ENCODE measurements at regions not wholly inside any gene's neighbourhood (a gene's known extent, or its start where the extent isn't known, plus 50 kb on each side); places are given as distances from the start of the nearest gene placed in this dataset.

DNA sequence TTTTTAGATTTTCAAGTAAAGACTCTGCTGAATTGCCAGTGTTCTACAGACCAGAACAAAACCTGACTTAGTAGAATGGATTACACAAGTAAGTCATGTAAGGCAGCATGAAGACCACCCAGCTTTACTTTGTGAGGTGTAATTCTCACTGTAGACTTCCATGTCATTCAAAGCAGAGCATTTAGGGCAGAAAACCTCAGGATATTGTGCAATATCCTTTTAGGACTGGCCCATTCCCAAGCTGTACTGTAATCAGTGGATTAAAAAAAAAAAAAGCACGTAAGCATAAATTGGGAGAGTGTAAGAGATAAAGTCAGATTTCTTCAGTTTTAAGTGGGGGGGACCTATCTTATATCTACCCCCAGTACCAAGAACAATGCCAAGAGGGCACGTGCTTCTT, 380.5 kb upstream of the PRMT6 start:
- TF ChIP-seq EZH2 (IDR thresholded peaks at IDR 0.05; ENCODE audit: borderline replicate concordance) (no peak), EZH2phosphoT487 (IDR thresholded peaks at IDR 0.05; ENCODE audit: low read depth, severe bottlenecking, unreplicated experiment) (no peak)
- H2AFZ ChIP-seq = no peak overlapping the region
- H3K9me2 ChIP-seq (replicated peaks; ENCODE audit: insufficient read depth) = no peaks in the 10 kb centered on the region
- DNase-seq (ENCODE audit: low spot score) = no peak
- no peaks in the 10 kb centered on the region for H3K9me3 ChIP-seq (ENCODE audit: low read depth)
- H3K79me2 ChIP-seq = no peaks in the 10 kb centered on the region
- H3K4me1 ChIP-seq (ENCODE audit: insufficient read depth) = no peaks in the 10 kb centered on the region
- H3K27ac ChIP-seq = no peak overlapping the region
- no peaks in the 10 kb centered on the region for H3K36me3 ChIP-seq (replicated peaks; ENCODE audit: insufficient read depth, low read depth)
- H4K20me1 ChIP-seq (ENCODE audit: insufficient read depth, poor library complexity, severe bottlenecking) = no peaks in the 10 kb centered on the region
- no peak overlapping the region for H3K4me3 ChIP-seq
- WGBS (ENCODE audit: low lambda C conversion rate, missing lambda C conversion rate) = 73% methylated on average over 2 of the region's 2 CpGs
- H3K4me2 ChIP-seq = no peak overlapping the region
- no peaks in the 10 kb centered on the region for H3K27me3 ChIP-seq

DNA sequence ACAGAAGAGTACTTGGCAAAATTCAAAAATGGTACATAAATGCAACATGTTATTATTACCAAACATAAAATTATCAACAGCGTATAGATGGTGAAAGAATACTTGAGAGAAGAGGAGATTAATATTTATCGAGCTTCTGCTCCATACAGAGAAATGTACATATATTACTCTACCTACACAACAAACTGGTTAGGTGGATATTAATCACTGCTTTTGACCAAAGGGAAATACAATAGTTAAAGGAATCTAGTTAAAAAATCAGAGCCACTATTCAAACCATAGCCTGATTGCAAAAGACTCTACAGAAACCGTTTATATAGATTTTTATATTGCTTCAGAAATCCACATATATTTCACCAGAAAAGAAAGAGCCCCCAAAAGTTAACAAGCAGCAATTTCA, 379.3 kb upstream of the PRMT6 start:
- no peaks in the 10 kb centered on the region for H3K9me3 ChIP-seq (ENCODE audit: low read depth)
- H3K36me3 ChIP-seq (replicated peaks; ENCODE audit: insufficient read depth, low read depth) = no peaks in the 10 kb centered on the region
- no peak for DNase-seq (ENCODE audit: low spot score)
- no peaks in the 10 kb centered on the region for H3K79me2 ChIP-seq
- no peak overlapping the region for H3K27ac ChIP-seq
- no peak overlapping the region for H2AFZ ChIP-seq
- no peak overlapping the region for H3K4me2 ChIP-seq
- H3K4me1 ChIP-seq (ENCODE audit: insufficient read depth) = no peaks in the 10 kb centered on the region
- H3K27me3 ChIP-seq = no peaks in the 10 kb centered on the region
- TF ChIP-seq EZH2phosphoT487 (IDR thresholded peaks at IDR 0.05; ENCODE audit: low read depth, severe bottlenecking, unreplicated experiment) = no peak
- TF ChIP-seq EZH2 (IDR thresholded peaks at IDR 0.05; ENCODE audit: borderline replicate concordance) = no peak
- TF ChIP-seq, protein P1, sequence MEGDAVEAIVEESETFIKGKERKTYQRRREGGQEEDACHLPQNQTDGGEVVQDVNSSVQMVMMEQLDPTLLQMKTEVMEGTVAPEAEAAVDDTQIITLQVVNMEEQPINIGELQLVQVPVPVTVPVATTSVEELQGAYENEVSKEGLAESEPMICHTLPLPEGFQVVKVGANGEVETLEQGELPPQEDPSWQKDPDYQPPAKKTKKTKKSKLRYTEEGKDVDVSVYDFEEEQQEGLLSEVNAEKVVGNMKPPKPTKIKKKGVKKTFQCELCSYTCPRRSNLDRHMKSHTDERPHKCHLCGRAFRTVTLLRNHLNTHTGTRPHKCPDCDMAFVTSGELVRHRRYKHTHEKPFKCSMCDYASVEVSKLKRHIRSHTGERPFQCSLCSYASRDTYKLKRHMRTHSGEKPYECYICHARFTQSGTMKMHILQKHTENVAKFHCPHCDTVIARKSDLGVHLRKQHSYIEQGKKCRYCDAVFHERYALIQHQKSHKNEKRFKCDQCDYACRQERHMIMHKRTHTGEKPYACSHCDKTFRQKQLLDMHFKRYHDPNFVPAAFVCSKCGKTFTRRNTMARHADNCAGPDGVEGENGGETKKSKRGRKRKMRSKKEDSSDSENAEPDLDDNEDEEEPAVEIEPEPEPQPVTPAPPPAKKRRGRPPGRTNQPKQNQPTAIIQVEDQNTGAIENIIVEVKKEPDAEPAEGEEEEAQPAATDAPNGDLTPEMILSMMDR (IDR thresholded peaks at IDR 0.05; ENCODE audit: poor library complexity) = no peak
- no peaks in the 10 kb centered on the region for H4K20me1 ChIP-seq (ENCODE audit: insufficient read depth, poor library complexity, severe bottlenecking)
- WGBS (ENCODE audit: low lambda C conversion rate, missing lambda C conversion rate) = 81% methylated on average over 3 of the region's 3 CpGs
- H3K4me3 ChIP-seq = no peak overlapping the region
- H3K9me2 ChIP-seq (replicated peaks; ENCODE audit: insufficient read depth) = no peaks in the 10 kb centered on the region

DNA sequence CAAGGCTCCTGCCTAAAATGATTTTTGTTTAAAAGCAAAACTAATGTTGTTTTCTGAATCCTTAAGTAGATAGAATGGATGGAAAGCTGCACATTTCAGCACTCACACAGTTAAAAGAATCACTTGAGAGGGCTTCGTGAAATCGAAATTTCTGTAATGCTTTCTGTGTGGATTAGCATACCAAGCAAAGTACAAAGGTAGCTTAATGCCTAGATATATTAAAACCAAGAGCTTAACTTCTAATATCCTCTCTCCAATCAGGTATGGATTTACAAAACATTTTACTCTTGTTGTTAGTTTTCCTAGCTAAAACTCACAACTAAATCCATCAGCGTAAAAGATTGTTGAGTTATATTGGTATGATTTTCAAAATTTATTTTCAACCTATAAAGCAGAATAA, 378.8 kb upstream of the PRMT6 start:
- no peak for DNase-seq (ENCODE audit: low spot score)
- no peak overlapping the region for H3K4me2 ChIP-seq
- WGBS (ENCODE audit: low lambda C conversion rate, missing lambda C conversion rate) = 53% methylated on average over 3 of the region's 3 CpGs
- TF ChIP-seq EZH2phosphoT487 (IDR thresholded peaks at IDR 0.05; ENCODE audit: low read depth, severe bottlenecking, unreplicated experiment) = no peak
- no peak for TF ChIP-seq EZH2 (IDR thresholded peaks at IDR 0.05; ENCODE audit: borderline replicate concordance)
- TF ChIP-seq, protein P1 (IDR thresholded peaks at IDR 0.05; ENCODE audit: poor library complexity) = no peak
- H2AFZ ChIP-seq = no peak overlapping the region
- no peaks in the 10 kb centered on the region for H4K20me1 ChIP-seq (ENCODE audit: insufficient read depth, poor library complexity, severe bottlenecking)
- no peaks in the 10 kb centered on the region for H3K79me2 ChIP-seq
- no peaks in the 10 kb centered on the region for H3K27me3 ChIP-seq
- H3K9me2 ChIP-seq (replicated peaks; ENCODE audit: insufficient read depth) = no peaks in the 10 kb centered on the region
- no peak overlapping the region for H3K4me3 ChIP-seq
- H3K4me1 ChIP-seq (ENCODE audit: insufficient read depth) = no peaks in the 10 kb centered on the region
- H3K27ac ChIP-seq = no peak overlapping the region
- no peaks in the 10 kb centered on the region for H3K9me3 ChIP-seq (ENCODE audit: low read depth)
- H3K36me3 ChIP-seq (replicated peaks; ENCODE audit: insufficient read depth, low read depth) = no peaks in the 10 kb centered on the region

DNA sequence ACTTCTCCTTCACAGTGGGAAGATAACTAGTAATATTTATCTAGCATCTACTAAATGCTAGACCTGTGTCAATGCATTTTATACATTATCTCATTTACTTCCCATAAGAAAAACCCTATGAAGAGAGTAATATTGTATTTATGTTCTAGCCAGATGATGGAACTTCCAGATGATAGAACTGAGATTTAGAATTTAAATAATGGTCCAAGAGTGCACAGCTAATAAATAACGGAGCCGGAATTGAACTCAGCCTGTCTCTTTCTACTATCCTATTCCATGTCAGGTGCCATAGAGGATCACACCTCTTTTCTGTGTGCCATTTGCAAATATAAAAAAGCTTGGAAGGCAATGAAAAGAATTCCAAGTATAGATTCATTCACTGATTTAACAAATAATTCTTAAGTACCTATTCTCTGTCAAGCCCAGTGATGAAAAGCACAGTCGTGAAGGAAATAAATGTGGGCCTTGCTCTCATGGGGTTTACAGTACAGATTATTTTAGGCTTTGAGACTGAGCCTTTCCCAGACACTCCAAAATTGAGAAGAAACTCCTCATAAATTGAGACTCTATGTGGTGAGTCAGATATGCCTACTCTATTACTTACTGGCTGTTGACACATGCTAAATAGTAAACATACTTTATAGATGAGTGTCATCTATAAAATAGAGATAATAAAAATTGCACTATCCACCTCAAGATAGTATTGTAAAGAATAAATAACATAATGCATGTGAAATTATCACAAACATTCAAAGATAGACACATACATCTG, 378.0 kb upstream of the PRMT6 start:
- no peaks in the 10 kb centered on the region for H4K20me1 ChIP-seq (ENCODE audit: insufficient read depth, poor library complexity, severe bottlenecking)
- no peak overlapping the region for H3K4me3 ChIP-seq
- H3K36me3 ChIP-seq (replicated peaks; ENCODE audit: insufficient read depth, low read depth) = no peaks in the 10 kb centered on the region
- no peak overlapping the region for H3K4me2 ChIP-seq
- no peaks in the 10 kb centered on the region for H3K4me1 ChIP-seq (ENCODE audit: insufficient read depth)
- no peak for DNase-seq (ENCODE audit: low spot score)
- WGBS (ENCODE audit: low lambda C conversion rate, missing lambda C conversion rate) = 92% methylated on average over 3 of the region's 3 CpGs
- no peak overlapping the region for H3K27ac ChIP-seq
- no peaks in the 10 kb centered on the region for H3K79me2 ChIP-seq
- H3K9me3 ChIP-seq (ENCODE audit: low read depth) = no peaks in the 10 kb centered on the region
- TF ChIP-seq EZH2phosphoT487 (IDR thresholded peaks at IDR 0.05; ENCODE audit: low read depth, severe bottlenecking, unreplicated experiment) = no peak
- TF ChIP-seq, protein P1 (IDR thresholded peaks at IDR 0.05; ENCODE audit: poor library complexity) = no peak
- TF ChIP-seq EZH2 (IDR thresholded peaks at IDR 0.05; ENCODE audit: borderline replicate concordance) = no peak
- no peak overlapping the region for H2AFZ ChIP-seq
- H3K9me2 ChIP-seq (replicated peaks; ENCODE audit: insufficient read depth) = no peaks in the 10 kb centered on the region
- no peaks in the 10 kb centered on the region for H3K27me3 ChIP-seq
